ENCODE measurements at regions not wholly inside any gene's neighbourhood (a gene's known extent, or its start where the extent isn't known, plus 50 kb on each side); places are given as distances from the start of the nearest gene placed in this dataset.
A peak's percentile ranks its signal among the peaks of the same experiment; 100 is the strongest.
"Not testable (repeated sequence)": the region's sequence is repeated elsewhere in the genome, so short reads cannot be mapped to it uniquely, and the experiment has no call there.

GRCh38 chr6:150299873-150300485 lies 68.8 kb upstream of the IYD start:
- DNase-seq (ENCODE audit: low spot score), result no peak

DNA sequence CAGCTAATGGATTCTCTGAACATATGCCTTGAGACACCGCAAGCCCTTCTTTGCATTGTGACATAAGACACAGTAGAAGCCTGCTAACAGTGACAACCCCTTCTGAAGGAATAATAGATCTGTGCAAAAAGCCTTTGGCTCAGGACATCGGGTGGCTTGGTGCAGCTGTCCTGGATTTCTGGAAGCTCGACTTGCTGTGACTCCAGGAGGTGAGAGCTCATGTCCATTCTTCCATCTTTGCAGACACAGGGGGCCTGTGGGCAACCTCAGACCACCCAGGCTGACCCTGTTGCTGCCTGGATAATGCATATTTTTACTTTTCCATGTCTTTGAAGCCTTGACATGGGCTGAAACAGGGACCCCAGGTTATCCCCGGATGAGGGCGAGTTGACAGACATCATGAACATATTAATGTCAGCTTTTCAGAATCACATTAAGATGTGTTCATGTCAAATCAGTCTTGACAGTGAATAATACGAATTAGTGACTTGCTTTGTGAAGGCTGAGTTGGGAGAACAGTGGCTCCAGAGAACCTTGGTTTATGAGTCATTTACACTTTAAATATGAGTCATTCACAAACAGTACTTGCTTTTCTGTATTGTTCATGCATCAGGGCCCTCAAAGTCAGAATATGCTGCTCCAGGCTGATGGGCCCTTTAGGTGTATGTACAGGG lies 66.8 kb upstream of the IYD start:
- peak; percentile 90 for DNase-seq (ENCODE audit: low spot score)

DNA sequence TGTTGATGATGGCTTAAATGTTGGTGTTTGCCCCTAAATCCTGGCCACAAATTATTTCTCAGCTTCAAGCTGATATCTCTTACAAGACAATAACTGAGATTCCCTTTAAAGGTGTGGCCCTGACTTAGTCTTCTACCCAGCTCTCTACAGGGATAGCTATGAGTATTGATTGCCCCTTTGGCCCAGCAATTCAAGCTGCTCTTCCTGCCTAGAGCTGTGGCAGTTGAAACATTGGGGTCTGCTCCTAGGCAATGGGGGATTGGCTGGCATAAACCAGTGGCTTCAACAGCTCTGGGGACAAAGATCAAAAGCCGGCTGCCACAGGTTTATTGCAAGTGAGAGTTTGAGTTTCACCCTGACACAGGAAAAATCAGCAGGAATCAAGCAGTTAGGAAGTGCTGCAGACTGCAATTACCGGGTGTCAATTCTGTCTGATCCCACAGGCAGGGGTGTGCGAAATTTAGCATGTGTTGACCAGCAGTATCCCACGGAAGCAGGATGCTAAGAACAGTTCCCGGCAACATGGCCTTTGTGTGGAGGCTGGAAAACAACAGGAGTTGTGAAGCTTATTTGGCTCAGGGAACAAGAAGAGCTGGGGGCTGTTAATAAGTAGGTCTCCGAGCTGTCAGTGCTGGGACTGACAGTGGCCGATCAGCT lies 66.2 kb upstream of the IYD start:
- DNase-seq (ENCODE audit: low spot score), result no peak

- no peak for DNase-seq (ENCODE audit: low spot score)
Measured at GRCh38 chr6:150303256-150303655, 65.6 kb upstream of the IYD start.

DNA sequence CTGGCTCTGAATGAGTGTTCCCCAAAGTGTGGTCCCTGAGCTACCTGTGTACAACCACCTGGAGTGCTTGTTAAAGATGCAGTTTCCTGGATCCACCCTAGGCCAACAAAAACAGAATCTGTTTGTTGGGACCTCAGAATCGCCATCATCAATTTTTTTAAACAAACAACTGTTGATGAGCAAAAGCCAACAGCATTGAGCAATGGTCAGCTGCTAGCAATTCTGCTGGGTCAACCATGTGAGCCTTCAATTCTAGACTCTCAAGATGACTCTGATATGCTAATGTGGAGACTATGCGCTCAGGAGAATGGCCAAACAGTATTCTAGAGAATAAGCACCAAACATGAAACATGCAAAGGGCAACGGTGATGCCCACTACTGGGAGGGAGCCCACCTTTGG lies 64.4 kb upstream of the IYD start:
- DNase-seq (ENCODE audit: low spot score), result no peak

- DNase-seq (ENCODE audit: low spot score), result no peak
Measured at GRCh38 chr6:150306290-150306689, 62.5 kb upstream of the IYD start.

GRCh38 chr6:150307520-150307919 lies 61.3 kb upstream of the IYD start:
- DNase-seq (ENCODE audit: low spot score), result no peak

DNA sequence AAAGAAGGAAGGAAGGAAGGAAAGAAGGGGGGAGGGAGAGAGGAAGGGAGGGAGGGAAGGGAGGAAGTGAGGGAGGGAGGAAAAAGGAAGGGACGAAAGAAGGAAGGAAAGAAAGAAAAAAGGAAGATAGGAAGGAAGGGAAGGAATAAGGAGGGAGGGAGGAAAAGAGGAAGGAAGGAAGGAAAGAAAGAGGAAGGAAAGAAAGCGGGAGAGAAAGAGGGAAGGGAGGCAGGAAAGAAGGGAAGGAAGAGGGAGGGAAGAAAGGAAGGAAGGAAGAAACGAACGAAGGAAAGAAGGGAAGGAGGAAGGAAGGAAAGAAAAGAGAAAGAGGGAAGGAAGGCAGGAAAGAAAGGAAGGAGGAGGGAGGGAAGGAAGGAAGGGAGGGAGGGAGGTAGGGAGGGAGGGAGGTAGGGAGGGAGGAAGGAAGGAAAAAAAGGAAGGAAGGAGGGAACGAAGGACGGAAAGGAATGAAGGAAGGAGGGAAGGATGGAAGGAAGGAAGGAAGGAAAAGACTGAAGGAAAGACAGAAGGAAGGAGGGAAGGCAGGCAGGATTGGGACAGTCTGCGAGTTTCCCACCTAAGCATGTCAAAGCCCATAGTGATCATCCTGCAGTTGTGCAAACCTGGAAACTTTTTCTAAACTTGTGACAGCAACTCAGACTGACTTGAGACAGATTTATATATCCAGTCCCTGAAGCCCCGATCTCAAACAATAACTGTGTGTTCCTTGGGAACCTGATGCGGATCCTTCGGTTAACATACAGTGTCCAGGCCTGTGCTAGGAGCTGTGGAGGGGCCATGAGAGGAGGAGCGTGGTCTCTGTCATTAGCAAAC lies 59.8 kb upstream of the IYD start:
- DNase-seq (ENCODE audit: low spot score), result no peak

- DNase-seq (ENCODE audit: low spot score), result peak; percentile 30
Measured at GRCh38 chr6:150310539-150310938, 58.3 kb upstream of the IYD start.

- not testable (repeated sequence) for DNase-seq (ENCODE audit: low spot score)
Measured at GRCh38 chr6:150311149-150311944, 57.5 kb upstream of the IYD start.

GRCh38 chr6:150312395-150312794 lies 56.4 kb upstream of the IYD start:
- DNase-seq (ENCODE audit: low spot score), result peak; percentile 32

GRCh38 chr6:150312844-150313584 lies 55.8 kb upstream of the IYD start:
- no peak for DNase-seq (ENCODE audit: low spot score)

DNA sequence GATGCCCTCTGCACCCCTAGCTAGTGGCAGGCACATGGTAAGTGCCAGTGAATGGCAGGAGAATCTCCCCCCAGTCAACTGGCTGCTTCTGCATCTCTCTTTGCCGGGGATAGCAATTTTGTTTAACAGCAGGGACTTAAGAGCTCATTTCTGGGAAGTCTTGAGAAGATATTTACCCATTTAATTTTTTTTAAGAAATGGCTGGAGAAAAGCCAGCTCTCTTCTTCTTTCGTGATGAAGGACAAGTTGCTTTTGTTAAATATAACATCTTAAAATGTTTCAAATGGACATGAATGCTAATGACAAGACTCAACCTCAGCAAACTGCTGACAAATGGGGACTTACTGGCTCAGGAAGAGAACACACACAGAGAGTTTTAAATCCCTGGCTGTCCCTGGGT lies 55.0 kb upstream of the IYD start:
- DNase-seq (ENCODE audit: low spot score), result no peak

DNA sequence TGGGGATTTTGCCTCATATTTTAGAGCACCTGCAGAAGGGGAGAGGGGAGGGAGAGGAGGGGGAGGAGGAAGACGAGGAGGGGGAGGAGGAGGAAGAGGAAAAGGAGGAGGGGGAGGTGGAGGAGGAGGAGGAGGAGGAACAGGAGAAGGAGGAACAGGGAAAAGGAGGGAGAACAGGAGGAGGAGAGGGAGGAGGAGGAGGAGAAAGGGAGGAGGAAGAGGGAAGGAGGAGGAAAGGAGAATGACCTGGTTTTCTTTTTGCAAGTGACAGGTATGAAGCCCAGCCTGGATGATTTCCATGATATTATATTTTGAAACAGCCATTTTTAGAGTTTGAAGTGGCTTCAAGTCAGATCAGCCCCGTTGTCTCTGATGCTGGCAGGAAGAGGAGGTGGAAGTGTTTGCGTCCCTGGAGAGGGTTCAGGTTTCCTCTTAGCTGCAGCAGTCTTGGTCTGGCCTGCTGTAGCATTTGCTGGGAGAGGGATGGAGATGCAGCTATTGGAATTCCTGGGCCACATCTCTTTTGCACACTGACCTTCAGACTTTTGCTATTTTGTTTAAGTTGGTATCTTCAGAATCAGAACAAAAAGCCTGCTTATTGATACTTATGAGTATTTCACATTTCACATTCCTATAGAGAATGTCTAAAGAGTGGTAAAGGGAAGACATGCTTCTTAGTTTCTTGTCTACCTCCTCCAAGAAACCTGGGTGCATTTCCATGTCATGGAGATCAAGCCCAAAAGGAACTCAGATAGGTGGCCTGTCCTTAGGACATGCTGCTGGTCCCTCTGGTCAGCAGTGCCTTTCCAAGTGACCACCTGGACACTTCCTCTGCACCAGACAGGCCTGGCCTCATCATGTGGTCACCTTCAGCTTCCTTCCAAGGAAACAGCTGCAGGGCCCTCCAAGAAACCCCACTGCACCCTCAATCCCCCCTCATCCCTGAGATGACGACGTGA lies 54.3 kb upstream of the IYD start:
- no peak for DNase-seq (ENCODE audit: low spot score)

- no peak for DNase-seq (ENCODE audit: low spot score)
Measured at GRCh38 chr6:150315626-150316025, 53.2 kb upstream of the IYD start.

DNA sequence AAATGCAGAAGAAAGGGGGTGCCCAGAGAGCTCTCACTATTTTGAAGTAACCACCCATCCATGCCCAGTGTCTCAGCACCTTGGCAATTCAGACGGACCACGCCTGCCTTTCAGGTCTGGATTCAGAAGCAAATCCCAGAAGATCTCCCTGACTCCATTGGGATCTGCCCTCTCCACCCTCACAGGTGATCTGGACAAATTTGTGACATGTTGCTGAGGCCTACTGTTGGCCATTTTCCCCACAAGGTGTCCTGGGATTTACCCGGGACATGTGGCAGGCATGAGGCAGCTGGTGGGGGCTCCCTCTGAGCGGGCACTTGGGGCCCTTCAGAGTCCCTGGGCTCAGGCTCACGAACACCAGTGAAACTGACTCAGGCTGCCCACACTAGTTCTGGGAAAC lies 51.9 kb upstream of the IYD start:
- DNase-seq (ENCODE audit: low spot score), result no peak
